GM21423 (cell line): ENCODE measurements at regions not wholly inside any gene's neighbourhood (a gene's known extent, or its start where the extent isn't known, plus 50 kb on each side); places are given as distances from the start of the nearest gene placed in this dataset.
"Not testable (repeated sequence)": the region's sequence is repeated elsewhere in the genome, so short reads cannot be mapped to it uniquely, and the experiment has no call there.

Experiments used
- ATAC-seq: cut with Tn5 transposase; IDR thresholded peaks from one replicate; pipeline ENCODE4 v1.9.1; 2021; ENCODE audit warnings: mild to moderate bottlenecking, moderate library complexity; ENCODE audit not compliant: unreplicated experiment

DNA sequence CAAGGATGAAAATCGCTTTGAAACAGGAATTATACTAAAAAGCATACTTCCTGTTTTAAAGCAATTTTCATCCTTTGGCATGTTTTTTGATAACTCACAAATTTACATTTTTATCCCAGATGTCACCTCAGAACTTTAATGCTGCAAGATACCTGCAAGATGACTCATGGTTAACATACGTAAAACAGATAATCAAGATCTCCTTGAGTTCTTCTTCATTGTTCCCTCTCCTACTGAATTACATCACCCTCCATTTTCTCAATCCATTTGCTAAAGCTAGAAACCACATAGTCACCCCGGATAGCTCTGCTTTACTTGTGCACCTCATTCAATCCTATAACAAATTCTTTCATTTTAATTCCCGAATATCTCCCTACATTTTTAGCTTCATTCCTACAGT is 1114.2 kb downstream of the PLA2G4A start:
- ATAC-seq, result no peak

DNA sequence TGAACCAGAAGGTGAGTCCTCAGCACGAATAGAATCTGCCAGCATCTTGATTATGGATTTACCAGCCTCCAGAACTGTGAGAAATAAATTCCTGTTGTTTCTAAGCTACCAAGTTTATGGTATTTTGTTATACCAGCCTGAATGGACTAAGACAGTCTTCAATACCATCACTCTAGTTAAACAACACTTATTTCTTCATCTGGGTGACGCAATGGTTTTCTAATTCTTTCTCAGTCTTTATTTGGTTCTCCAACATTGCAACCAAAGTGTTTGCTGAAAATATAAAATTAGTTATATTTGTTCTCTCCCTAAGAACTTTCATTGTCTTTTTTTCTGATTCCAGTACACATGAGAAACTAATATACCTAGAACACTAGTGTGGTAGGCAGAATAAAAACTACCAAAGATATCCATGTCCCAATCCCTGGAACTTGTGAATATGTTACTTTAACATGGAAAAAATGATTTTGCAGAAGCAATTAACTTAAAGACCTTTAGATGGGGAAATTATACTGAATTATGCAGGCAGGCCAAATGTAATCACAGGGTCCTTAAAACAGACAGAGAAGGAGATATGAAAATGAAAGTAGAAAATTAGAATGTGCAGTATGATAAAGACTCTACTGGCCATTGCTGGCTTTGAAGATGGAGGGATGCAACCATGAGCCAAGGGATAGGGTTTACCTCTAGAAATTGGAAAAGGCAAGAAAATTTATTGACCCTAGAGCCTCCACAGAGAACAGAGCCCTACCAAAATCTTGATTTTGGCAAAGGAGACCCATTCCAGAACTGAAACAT is 1115.1 kb downstream of the PLA2G4A start:
- no peak for ATAC-seq

DNA sequence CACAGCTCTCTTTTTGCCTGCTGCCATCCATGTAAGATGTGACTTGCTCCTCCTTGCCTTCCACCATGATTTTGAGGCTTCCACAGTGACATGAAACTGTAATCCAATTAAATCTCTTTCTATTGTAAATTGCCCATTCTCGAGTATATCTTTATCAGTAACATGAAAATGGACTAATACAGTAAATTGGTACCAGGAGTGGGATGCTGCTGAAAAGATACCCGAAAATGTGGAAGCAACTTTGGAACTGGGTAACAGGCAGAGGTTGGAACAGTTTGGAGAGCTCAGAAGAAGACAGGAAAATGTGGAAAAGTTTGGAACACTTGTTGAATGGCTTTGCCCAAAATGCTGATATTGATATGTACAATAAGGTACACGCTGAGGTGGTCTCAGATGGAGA is 1117.9 kb downstream of the PLA2G4A start:
- not testable (repeated sequence) for ATAC-seq

DNA sequence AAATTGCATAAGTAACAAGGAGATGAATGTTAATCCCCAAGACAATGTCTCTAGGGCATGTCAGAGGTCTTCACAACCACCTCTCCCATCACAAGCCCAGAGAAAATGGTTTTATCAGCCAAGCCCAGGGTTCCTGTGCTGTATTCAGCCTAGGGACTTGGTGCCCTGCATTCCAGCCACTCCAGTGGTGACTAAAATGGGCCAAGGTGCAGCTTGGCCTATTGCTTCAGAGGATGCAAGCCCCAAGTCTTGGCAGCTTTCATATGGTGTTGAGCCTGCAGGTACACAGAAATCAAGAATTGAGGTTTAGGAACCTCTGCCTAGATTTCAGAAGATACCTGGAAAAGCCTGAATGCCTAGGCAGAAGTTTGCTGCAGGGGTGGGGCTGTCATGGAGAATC is 1118.6 kb downstream of the PLA2G4A start:
- ATAC-seq, result no peak

DNA sequence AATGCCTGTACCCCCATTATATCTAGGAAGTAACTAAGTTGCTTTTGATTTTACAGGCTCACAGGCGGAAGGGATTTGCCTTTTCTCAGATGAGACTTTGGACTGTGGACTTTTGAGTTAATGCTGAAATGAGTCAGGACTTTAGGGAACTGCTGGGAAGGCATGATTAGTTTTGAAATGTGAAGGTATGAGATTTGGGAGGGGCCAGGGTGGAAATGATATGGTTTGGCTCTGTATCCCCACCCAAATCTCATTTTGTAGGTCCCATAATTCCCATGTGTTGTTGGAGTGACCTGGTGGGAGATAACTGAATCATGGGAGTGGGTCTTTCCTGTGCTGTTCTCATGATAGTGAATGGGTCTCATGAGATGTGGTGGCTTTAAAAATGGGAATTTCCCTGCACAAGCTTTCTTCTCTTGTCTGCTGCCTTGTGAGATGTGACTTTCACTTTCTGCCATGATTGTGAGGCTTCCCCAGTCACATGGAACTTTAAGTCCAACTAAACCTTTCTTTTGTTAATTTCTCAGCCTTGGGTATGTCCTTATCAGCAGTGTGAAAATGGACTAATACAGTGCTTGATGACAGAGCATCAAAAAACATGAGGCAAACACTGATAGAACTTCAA is 1119.5 kb downstream of the PLA2G4A start:
- no peak for ATAC-seq

DNA sequence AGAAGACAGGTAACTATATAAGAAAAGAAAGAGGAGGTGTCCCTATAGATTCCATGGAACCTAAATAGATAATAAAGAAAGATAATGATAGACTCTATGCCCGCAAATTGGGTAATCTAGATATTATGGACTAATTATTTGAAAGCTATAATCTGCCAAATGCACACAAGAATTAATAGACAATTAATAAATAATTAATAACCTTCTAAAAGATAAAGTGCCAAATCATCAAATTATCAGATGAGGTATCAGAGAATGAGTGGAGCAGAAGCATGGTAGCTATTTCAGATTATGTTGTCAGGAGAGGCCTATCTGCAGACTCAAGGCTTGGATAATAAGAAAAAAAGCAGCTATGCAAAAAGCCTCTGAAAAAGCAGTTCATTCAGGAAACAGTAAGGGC is 1120.8 kb downstream of the PLA2G4A start:
- ATAC-seq, result no peak

DNA sequence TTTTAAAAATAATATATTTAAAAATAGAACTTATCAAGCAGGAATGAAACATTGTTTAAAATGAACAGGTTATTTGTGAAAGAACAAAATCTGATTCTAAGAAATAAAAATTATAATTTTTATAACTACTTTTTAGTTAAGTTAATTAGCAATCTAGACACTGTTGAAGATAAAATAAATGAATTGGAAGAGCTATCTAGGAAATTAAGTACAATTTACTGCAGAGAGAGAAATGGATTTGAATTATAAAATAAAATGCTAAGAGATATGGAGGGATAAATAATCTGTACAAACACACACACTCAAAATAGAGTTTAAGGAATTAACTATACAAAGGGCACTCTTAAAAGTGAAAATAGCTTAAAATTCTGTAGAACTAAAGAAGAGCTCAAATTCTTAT is 1123.1 kb downstream of the PLA2G4A start:
- ATAC-seq, result no peak

DNA sequence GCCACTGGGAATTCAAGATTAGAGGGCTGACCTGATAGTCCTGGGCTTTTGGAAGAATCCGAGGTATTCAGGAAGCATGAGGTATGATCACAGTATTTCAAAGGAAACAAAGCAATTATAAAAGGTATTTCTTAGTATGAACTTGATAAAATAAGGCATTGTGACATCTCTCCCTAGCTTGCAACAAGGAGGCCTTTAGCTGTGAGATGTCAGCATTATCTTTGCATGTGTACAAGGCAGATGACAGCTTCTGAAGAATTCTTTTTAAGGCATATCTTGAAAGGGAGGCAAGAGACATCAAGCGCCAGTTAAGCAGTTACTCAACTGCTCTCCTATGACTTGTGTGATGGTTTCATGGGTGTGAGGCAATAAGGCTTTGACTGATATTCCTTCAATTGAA is 1123.7 kb downstream of the PLA2G4A start:
- ATAC-seq, result no peak

DNA sequence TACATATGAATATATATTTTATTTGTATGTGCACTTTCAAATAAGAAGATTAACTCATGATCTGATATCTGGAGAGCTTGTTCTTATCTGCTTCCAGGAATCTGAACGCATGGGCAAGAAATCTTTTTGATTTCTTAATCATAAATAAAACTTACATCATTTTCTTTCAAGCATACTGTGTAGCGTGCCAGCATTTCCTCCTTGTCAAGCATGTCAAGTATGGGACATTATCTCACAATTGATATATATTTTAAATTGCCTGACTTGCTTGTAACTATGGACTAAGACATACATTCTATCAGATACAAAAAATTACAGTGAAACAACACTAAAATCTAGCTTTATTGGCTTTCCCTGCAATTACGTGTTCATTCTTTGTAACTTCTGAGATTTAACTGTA is 1128.2 kb downstream of the PLA2G4A start:
- ATAC-seq, result no peak

DNA sequence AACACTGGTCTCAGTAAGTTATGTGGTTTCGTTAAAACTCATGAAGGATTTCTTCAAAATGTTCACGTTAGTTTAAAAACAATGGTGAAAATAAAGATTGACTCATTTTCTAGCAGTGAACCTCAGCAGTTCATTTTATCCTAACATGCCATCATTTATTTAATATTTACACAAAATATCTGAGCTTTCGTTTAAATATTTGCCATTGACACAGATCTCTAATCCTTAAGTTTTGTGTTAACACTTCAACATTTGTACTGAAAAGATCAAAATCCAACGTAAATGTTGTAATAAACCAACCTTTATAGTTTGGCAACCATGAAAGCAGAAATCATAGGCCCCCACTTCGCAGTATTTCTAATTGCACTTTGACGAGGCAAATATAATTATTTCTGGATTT is 1129.5 kb downstream of the PLA2G4A start:
- no peak for ATAC-seq

DNA sequence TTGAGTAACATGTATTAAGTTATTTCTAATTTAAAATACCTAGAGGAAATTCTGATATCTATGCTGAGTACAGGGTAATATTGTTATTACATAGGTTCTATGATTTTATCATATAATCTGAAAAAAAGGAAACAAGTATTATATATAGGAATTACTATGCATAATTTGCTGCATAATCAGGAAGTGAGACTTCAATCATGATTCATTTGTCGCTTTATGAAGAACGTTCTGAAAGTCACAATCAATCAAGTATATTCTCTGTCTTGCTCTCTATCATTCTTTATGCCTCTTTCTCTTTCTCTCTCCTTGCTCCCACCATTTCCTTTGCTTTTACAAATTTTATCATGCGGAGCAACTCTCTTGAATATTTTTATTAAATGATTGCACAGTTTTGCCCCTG is 1130.3 kb downstream of the PLA2G4A start:
- ATAC-seq, result no peak

DNA sequence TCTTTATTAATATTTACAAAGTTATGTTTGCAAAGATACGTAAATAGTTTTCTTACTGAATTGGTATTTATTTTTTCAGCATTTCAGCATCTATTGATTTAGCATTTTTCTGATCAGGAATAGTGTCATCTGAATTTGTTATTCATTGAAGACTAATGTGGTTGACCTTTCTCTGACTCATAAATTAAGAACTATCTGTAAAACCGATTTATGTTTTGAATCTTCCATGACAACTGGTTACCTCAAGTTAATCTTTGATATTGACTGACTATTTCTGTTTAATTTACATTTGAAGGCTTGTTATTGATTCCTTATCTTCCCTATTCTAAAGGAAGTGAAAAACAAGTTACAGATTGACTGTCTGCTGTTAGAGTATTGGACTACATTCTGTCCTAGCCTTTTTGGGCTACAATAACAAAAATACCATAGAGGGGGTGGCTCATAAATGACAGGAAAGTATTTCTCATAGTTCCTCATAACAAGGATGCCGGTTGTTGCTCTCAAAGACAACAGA is 1131.4 kb downstream of the PLA2G4A start:
- no peak for ATAC-seq

DNA sequence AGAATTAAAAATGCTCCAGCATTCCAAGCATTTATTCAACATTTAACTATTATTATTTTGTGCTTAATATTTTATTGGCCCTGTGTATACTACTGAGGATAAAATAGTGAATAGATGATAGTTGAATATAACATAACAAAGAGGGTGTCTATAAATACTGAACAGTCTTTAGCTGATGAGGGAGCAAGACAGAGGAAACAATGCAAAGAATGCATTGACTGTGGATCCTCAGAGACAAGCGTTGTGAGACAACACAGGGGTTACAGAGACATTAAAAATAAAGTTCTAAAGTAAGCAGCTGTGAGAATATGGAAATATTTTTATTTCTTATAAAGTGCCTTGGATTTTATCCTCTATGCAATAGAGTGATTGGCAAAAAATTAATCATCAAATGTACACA is 1133.1 kb downstream of the PLA2G4A start:
- ATAC-seq, result no peak

DNA sequence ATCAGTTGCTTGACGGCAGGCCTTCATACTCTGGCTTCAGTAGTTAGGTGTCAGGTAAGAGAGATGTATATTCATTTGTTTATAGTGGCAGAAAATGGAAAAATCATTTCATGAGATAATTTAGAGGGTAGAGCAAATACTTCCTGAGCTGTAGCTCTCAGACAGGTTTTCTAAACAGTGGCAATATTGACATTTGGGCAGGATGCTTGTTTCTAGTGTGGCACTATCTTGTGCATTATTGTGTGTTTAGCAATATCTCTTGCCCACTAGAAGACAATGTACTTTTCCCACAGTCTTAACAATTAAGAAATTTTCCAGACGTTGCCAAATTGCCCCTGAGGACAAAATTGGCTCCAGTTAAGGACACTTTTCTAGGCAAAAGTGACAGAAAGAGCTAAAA is 1143.1 kb downstream of the PLA2G4A start:
- ATAC-seq, result no peak

DNA sequence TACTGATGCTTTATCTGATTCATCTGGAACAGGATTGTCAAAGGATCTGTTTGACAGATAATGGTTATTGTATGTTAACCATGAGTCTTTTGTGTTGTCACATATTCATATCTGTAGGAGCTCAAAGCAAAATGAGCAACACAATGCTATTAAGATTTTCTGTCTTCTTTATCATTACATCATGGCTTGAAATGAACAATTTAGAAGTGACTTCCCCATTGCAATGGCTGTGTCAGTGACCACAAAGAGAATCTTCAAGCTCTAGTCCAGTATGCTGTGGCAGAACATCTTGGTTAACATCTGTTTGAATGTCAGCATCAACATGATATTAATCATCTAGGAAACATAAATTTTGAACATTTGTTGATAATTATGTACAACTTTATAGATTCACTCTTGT is 1148.5 kb downstream of the PLA2G4A start:
- no peak for ATAC-seq

DNA sequence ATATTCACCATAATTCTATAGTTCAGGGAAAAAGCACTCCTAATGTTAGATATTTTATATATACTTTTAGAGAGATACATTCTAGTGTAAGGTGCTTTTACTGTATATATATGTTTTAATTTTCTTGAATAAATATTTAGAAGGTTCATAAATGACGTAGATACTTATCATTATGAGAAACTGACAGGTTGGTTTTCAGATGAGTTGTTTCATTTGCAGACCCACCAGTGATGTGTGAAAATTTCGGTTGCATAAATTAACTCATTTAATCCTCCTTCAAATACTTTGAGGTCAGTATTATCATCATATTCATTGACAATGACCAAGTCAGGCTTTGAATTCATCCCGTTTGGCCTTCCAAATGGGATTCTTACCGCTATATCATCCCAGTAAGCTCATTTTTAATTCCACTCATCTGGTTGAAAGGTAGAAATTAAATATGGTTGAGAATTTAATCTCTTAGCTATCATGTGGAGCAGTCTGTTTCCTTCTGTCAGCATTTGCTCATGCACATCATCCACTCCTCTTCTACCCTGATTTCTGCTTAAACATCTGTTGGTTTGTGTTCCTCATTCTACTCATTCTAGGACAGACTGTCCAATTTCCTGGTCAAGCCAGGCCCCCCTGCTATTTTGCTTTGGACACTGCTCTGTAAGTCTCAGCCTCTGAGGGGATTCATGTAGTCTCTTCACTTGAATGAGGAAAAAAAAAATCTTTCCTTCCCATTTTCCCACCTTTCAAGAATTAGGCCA is 1156.6 kb downstream of the PLA2G4A start:
- ATAC-seq, result peak; percentile 40

DNA sequence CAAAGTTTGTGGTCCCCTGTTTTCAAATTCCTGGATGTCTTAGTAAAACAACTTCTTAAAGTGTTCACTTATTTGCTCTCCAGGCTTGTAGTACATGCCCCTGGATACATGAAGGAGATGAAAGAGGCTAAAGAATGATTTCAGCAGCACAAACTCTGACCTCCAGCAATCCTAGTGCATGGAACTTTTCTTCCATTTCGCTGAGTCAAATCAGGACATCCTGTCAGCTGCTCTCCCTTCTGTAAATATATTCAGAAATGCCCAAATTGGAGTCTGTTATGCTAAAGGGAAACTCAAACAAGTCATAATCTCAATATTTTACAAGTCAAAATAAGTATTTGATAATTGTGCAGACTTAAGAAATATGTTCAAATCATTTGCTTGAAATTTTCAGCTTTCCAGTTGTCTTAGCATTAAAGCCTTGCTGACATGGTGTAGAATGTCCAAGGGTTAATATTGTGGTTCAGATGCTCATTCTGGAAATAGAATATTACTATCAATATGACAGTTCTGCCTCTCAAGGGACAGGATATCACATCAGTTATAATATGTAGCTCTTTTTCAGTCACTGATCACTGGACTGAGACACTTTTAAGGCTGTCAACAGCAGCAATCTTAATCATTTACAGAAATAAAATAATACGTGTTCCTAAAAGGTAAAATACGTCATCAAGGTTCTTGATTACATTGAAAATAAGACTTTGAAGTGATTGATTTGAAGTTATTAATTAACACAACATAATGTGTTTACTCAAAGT is 1157.3 kb downstream of the PLA2G4A start:
- peak; percentile 67 for ATAC-seq

DNA sequence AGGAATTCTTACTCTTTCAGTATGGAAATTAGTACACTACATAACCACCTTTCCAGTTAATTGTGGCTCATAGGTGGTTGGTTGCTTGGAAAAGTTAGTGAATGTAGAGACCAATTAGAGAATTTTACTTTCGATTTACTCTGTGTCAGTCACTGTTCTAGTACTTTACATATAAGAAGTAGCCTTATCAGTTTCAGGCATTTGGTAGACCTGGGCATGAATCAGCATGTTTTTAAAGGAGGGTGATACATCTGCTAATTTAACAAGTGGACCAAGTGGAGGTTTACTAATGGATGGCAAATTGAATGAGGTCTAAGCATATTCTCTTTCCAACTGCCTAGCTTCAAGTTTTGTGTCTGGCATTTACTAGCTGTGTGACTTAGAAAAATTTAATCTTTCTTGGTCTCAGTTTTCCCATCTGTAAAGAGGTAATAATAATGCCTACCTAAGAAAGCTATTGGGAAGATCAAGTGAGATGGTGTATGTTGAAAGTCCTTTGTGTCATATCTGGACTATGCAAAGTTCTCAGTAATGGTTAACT is 1158.6 kb downstream of the PLA2G4A start:
- ATAC-seq, result no peak

DNA sequence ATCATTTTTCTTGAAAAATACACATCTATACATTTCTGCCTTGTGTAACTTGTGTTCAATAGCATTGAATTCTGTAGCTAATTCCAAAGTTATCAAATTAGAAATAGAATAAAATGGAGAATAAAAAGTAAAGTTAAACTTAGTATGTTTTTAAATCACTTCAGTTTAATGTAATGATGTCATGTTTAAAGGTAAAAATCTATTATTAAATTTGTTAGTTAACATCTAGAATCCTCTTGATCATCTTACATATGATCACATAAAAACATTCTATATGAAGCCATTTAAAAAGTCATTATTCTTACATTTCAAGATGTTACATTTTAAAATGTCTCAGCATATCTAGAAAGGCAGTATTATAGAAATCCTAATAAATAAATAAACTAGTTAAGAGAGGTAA is 1163.2 kb downstream of the PLA2G4A start:
- ATAC-seq, result no peak

DNA sequence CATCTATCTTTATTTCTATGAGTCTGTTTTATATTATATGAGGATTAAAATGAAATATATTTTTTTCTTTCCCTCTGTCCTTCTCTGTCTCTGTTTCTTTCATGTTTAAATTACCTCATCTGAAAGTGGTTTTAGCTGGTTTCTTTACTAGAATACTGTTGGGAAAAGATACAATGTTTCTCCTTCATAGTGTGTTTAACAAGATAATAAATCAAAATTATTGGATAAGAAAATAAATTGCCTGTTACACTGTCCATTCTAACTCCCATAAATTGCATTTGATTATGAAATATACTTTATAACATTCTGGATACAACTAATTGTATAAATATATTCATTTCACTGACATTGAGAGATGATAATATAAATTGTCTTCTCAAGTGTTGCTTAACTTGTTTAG is 1168.0 kb downstream of the PLA2G4A start:
- ATAC-seq, result no peak

DNA sequence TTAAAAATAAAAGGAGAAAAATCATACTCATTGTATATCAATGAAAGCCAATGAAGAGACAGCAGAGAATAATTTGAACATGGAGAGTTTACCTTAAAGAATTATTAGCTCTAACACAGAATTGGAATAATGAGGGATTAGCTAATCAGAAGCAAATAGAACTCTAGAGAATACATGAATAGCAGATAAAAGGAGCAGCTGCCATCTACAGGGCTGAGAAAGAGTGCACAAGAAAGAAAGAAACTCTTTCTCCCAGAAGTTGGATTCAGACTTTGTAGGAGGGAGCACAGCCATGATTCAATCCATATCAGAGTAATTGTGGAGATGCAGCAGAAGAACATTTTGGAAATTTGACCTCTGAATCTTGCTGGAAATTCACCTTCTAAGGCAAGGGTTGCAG is 1171.2 kb downstream of the PLA2G4A start:
- no peak for ATAC-seq
